Stimulated activated CD4-positive, alpha-beta T cell treated with anti-CD3 and anti-CD28 coated beads, Interleukin-15, amount 100 ng/mL, for 24 hours (primary cell): ENCODE measurements at regions not wholly inside any gene's neighbourhood (a gene's known extent, or its start where the extent isn't known, plus 50 kb on each side); places are given as distances from the start of the nearest gene placed in this dataset.
"Not testable (repeated sequence)": the region's sequence is repeated elsewhere in the genome, so short reads cannot be mapped to it uniquely, and the experiment has no call there.

Experiments
- DNase-seq: peaks from one replicate; pipeline ENCODE4 v3.0.0-alpha.2; 2020

- no peak for DNase-seq
Measured at GRCh38 chr7:81165070-81165469, 246.2 kb upstream of the SEMA3C start.

DNA sequence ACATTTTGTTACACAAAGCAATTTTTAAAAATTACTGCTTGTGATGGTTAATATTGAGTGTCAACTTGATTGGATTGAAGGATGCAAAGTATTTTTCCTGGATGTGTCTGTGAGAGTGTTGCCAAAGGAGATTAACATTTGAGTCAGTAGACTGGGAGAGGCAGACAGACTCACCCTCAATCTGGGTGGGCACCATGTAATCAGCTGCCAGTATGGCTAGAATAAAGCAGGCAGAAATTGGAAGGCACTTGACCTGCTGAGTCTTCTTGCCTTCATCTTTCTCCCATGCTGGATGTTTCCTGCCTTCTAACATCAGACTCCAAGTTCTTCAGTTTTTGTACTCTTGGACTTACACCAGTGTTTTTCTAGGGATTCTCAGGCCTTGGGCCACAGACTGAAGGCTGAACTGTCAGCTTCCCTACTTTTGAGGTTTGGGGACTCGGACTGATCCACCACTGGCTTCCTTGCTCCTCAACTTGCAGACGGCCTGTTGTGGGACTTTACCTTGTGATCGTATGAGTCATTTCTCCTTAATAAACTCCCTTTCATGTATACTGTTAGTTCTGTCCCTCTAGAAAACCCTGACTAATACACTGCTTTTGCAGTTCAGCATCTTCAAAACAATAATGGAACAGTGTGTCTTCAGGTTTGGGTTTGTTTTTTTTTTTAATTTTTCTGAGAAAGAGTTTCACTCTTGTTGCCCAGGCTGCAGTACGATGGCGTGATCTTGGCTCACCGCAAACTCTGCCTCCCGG is 244.1 kb upstream of the SEMA3C start:
- DNase-seq, result no peak

DNA sequence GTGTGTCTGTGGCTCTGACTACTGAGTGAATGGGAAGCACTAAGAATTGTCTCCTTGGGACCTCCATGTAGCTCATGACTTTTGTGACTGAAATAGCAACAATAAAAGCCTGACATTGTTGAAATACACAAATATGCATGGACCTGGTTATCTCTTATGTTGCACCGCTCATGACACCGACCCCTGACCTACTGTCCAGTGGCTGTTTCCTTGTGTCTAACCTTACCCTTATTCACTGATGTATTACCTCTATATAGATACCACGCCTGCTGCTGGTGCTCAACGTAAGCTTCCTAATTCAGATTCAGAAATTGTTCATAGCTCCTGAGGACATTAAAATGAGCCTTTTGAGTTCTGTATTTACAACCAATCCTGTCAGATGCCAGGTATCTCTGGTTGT is 243.4 kb upstream of the SEMA3C start:
- DNase-seq, result no peak

DNA sequence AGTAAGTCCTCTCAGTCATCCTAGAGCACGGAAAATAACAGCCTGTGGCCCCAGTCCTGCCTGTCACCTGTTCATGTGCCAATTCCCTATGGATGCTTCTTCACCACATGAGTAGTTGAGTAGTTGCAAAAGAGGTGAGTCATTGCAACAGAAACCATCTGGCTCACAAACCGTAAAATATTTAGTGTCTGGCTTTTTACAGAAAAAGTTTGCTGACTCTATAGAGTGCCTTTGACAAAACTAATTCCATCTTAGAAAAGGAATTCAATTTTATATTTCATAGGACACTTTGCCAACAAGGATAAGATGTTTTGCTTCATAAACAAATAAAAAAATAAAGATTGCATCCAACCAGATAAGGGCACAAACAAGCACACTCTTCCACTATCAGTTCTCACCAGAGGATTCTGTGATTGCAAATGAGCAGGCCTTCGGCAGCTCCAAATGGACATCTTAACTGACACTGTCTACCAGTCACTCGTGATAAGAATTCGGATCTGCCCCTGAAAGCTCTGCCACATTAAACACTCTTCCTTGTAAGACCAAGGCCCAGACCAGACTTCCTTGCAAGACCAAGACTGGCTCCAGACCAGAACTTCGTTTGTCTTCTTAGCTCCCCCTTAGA is 242.7 kb upstream of the SEMA3C start:
- DNase-seq, result no peak

- no peak for DNase-seq
Measured at GRCh38 chr7:81159402-81159801, 240.6 kb upstream of the SEMA3C start.

DNA sequence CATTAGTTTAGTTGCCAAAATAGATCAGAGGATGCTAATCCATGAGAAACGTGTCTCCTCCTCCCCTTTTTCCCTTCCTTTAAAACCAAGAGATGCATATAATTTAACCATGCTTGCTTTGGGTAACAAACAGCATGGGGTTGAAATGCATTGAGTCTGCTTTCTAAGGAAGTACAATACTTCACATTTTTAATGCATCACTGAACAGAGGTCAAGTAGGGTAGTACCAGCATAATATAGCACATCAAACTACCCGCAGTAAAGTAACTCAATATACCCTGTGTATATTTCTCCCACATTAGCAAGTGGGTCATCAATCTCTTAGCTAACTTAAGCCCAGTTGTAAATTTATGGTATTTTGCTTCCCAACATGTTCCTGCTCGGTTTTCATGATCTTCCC is 239.3 kb upstream of the SEMA3C start:
- no peak for DNase-seq

- no peak for DNase-seq
Measured at GRCh38 chr7:81155654-81156373, 237.0 kb upstream of the SEMA3C start.

- no peak for DNase-seq
Measured at GRCh38 chr7:81154565-81154964, 235.7 kb upstream of the SEMA3C start.

GRCh38 chr7:81152925-81153324 is 234.1 kb upstream of the SEMA3C start:
- not testable (repeated sequence) for DNase-seq

GRCh38 chr7:81150951-81151361 is 232.1 kb upstream of the SEMA3C start:
- no peak for DNase-seq

- no peak for DNase-seq
Measured at GRCh38 chr7:81143856-81144255, 225.0 kb upstream of the SEMA3C start.

DNA sequence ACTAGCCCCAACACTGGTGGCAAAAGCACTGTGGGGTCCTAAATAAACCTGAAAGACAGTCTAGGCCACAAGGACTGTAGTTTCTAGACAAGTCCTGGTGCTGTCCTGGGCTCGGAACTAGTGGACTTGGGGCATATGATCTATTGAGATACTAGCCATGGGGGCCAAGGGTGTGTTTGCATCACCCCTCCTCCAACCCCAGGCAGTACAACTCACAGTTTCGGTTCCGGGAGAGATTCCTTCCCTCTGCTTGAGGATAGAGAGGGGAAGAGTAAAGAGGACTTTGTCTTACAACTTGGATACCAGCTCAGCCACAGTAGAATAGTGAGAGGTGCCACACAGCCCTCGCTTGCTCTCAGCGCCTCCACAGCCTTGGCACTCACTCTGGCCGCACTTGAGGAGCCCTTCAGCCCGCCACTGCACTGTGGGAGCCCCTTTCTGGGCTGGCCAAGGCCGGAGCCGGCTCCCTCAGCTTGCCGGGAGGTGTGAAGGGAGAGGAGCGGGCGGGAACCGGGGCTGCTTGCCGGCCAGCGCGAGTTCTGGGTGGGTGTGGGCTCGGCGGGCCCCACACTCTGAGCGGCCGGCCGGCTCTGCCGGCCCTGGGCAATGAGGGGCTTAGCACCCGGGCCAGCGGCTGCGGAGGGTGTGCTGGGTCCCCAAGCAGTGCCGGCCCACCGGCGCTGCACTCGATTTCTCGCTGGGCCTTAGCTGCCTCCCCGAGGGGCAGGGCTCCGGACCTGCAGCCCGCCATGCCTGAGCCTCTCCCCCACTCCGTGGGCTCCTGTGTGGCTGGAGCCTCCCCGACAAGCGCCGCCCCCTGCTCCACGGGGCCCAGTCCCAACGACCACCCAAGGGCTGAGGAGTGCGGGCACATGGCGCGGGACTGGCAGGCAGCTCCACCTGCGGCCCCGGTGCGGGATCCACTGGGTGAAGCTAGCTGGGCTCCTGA is 222.7 kb upstream of the SEMA3C start:
- DNase-seq, result not testable (repeated sequence)

- DNase-seq, result no peak
Measured at GRCh38 chr7:81140775-81141174, 221.9 kb upstream of the SEMA3C start.

DNA sequence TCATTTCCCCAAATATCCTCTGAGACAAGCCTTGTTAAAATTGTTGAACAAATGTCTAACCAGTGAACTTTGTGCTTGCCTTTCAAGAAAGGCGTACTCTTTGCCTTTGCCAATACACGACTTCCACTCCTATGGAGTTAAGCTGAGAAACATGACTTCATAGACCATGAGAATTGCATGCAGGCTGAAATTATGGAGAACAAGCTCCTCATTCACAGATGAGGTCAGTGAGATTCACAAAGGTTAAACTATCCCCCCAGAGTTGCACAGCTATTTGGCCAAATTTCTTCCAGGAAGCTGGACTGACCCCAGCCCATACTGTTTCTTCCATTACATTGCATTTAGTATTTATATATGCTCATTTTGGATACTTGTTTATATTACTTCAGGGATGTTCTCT is 221.4 kb upstream of the SEMA3C start:
- no peak for DNase-seq

DNA sequence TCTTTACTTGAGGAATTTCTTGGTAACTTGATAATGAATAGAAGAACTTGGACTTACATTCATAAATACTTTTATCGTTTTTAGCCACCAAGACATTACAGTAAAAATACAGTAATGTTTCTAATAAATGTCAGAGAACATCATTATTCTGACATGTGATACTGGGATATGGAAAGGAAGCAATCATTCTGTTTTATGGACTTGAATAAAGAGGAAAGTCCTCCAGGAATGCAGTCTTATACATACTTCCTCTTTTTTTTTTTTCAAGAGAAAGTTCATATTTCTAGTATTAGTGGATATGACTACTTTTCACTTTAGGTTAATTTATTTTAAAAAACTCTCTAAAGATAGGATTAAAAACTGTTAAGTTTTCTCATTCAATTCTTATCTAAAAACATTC is 220.0 kb upstream of the SEMA3C start:
- DNase-seq, result no peak

- no peak for DNase-seq
Measured at GRCh38 chr7:81135324-81135723, 216.5 kb upstream of the SEMA3C start.

GRCh38 chr7:81128011-81128410 is 209.2 kb upstream of the SEMA3C start:
- no peak for DNase-seq

DNA sequence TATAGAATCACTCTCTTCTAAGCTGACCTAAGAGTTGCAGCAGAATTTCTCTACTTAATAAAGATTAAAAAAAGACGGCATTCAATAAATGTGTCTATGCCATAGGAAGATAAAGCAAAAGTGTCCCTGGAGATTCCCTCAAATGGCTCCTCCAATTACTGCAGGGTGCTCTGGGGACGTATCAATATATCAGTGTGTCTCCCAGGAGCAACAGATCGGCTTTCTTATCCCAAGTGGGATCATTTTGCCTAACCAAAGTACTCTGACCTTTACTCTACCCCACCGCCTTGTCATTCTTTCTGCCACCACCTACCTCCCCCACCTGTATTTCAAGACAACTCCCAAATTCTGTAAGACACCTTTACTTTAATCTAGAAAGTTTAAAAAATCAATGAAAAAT is 202.0 kb upstream of the SEMA3C start:
- DNase-seq, result no peak

GRCh38 chr7:81120111-81120510 is 201.3 kb upstream of the SEMA3C start:
- DNase-seq, result no peak

GRCh38 chr7:81114633-81115032 is 195.8 kb upstream of the SEMA3C start:
- no peak for DNase-seq

DNA sequence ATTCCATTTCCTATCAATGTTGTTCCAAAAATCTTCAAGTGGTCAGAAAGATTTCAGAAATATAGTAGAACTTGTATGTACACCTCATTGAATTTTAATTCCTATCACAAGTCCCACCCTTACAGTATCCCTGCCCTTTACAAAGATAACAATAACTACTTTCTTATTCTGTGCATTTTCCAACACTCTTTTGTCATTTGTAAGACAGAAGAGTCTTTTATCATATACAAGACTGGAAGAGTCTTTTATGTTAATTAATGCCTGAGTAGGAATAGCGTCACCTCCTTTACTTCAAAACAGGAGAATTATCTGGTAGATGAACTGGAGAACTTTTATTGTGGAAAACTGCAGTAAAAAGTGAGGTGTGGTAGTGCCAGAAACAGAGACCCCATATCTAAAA is 193.9 kb upstream of the SEMA3C start:
- no peak for DNase-seq

DNA sequence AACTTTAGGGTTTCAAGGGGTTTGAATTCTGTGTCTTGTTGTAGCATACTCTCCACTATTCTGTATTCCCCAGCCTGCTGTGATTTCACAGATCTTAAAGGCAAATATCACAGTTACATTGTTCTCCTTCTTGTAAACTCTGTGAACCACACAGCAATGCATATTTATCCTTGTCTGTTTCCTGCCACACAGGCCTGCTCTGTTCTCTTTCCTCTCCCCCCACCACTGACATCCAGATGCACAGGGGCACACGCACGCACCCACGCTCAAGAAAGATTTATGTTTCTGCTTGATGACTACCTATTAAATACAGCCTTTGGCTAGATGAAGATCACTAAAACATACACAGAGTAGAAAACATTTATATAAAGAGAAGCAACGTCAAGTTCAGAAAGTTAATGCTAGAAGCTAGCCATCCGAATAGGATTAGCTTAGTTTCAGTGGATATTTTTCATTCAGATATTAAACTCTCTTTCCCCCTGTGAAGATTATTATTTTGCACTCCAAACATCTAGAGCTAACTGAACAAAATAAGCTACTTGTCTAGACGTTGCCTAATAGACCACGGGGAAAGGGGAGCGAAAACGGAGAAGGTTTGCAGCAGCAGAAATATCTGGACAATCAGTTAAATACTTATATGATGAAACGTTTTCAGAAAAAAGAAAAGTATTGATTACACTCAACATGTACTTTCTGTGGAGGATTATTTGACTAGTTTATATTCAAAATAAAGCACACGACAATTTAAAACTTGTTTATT is 193.1 kb upstream of the SEMA3C start:
- no peak for DNase-seq
